ENCODE measurements at regions not wholly inside any gene's neighbourhood (a gene's known extent, or its start where the extent isn't known, plus 50 kb on each side); places are given as distances from the start of the nearest gene placed in this dataset.

- Histone ChIP-seq H3K27me3 (no peaks in the 10 kb centered on the region), H3K9me3 (no peaks in the 10 kb centered on the region), H3K4me3 (no peak overlapping the region), H3K36me3 (no peaks in the 10 kb centered on the region), H3K27ac (no peak overlapping the region), H3K4me1 (no peaks in the 10 kb centered on the region)
- DNase-seq, result no peak
- WGBS, 2 donors, result 56 to 70% methylated on average over 3 of the region's 3 CpGs
- no peak for ATAC-seq (ENCODE audit: low FRiP score in 2 of 2)
- TF ChIP-seq, protein P1, sequence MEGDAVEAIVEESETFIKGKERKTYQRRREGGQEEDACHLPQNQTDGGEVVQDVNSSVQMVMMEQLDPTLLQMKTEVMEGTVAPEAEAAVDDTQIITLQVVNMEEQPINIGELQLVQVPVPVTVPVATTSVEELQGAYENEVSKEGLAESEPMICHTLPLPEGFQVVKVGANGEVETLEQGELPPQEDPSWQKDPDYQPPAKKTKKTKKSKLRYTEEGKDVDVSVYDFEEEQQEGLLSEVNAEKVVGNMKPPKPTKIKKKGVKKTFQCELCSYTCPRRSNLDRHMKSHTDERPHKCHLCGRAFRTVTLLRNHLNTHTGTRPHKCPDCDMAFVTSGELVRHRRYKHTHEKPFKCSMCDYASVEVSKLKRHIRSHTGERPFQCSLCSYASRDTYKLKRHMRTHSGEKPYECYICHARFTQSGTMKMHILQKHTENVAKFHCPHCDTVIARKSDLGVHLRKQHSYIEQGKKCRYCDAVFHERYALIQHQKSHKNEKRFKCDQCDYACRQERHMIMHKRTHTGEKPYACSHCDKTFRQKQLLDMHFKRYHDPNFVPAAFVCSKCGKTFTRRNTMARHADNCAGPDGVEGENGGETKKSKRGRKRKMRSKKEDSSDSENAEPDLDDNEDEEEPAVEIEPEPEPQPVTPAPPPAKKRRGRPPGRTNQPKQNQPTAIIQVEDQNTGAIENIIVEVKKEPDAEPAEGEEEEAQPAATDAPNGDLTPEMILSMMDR (IDR thresholded peaks at IDR 0.05), result no peak
- TF ChIP-seq POLR2AphosphoS5 (IDR thresholded peaks at IDR 0.05), result peak in 1 of 2 donors; percentile 18
These were observed 307.8 kb upstream of the PAPPA start for GRCh38 chr9:115845648-115846312.

DNA sequence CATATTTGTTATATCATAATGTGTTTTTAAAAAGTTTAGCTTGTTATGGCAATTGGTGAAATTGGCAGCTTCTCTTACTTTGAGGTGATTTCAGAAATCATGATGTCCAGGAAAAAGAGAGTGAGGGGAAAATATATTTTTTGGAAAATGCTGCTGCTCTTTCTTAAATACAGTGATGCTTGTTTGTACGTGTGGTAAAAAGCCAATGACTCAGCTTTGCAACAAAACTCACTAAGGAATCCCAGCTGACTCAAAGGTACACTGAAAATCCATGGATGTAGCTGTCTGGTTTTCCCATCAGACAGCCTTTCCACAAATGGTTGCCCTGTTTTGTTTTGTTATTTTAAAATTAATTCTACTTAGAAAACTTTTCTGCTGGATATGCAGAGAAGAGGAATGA is 306.4 kb upstream of the PAPPA start:
- no peak for TF ChIP-seq POLR2AphosphoS5 (IDR thresholded peaks at IDR 0.05)
- TF ChIP-seq, protein P1 (IDR thresholded peaks at IDR 0.05), result no peak
- TF ChIP-seq EP300 (IDR thresholded peaks at IDR 0.05), result no peak
- TF ChIP-seq POLR2A (IDR thresholded peaks at IDR 0.05), result no peak
- no peak overlapping the region for H3K4me3 ChIP-seq
- 66 to 69% methylated on average over 1 of the region's 1 CpG for WGBS, 2 donors
- DNase-seq (no peak), ATAC-seq (ENCODE audit: low FRiP score in 2 of 2) (no peak)
- H3K9me3 ChIP-seq, result no peaks in the 10 kb centered on the region
- H3K27me3 ChIP-seq, result no peaks in the 10 kb centered on the region
- H3K27ac ChIP-seq, result no peak overlapping the region
- H3K36me3 ChIP-seq, result no peaks in the 10 kb centered on the region
- no peaks in the 10 kb centered on the region for H3K4me1 ChIP-seq

GRCh38 chr9:115849679-115850412 is 303.7 kb upstream of the PAPPA start:
- no peaks in the 10 kb centered on the region for H3K4me1 ChIP-seq
- H3K9me3 ChIP-seq, result no peaks in the 10 kb centered on the region
- TF ChIP-seq, protein P1 (IDR thresholded peaks at IDR 0.05), result no peak
- TF ChIP-seq POLR2A (IDR thresholded peaks at IDR 0.05), result no peak
- no peak for TF ChIP-seq EP300 (IDR thresholded peaks at IDR 0.05)
- no peak for TF ChIP-seq POLR2AphosphoS5 (IDR thresholded peaks at IDR 0.05)
- ATAC-seq (ENCODE audit: low FRiP score in 2 of 2) (no peak), DNase-seq (no peak)
- H3K36me3 ChIP-seq, result no peaks in the 10 kb centered on the region
- H3K4me3 ChIP-seq, result no peak overlapping the region
- no peaks in the 10 kb centered on the region for H3K27me3 ChIP-seq
- WGBS, 2 donors, result 62 to 63% methylated on average over 3 of the region's 3 CpGs
- no peak overlapping the region for H3K27ac ChIP-seq

GRCh38 chr9:115850548-115851304 is 302.9 kb upstream of the PAPPA start:
- Histone ChIP-seq H3K9me3 (no peaks in the 10 kb centered on the region), H3K4me3 (no peak overlapping the region), H3K4me1 (no peaks in the 10 kb centered on the region), H3K27ac (no peak overlapping the region), H3K36me3 (no peaks in the 10 kb centered on the region), H3K27me3 (no peaks in the 10 kb centered on the region)
- TF ChIP-seq, protein P1 (IDR thresholded peaks at IDR 0.05), result no peak
- TF ChIP-seq EP300 (IDR thresholded peaks at IDR 0.05) (no peak), POLR2AphosphoS5 (IDR thresholded peaks at IDR 0.05) (no peak), POLR2A (IDR thresholded peaks at IDR 0.05) (no peak)
- 0 to 56% methylated on average over 1 of the region's 1 CpG for whole genome bisulfite sequencing, 2 donors
- ATAC-seq (ENCODE audit: low FRiP score in 2 of 2), result no peak
- no peak for DNase-seq

Data from upper lobe of left lung (tissue), 6 donors.